ENCODE measurements at regions not wholly inside any gene's neighbourhood (a gene's known extent, or its start where the extent isn't known, plus 50 kb on each side); places are given as distances from the start of the nearest gene placed in this dataset.

DNA sequence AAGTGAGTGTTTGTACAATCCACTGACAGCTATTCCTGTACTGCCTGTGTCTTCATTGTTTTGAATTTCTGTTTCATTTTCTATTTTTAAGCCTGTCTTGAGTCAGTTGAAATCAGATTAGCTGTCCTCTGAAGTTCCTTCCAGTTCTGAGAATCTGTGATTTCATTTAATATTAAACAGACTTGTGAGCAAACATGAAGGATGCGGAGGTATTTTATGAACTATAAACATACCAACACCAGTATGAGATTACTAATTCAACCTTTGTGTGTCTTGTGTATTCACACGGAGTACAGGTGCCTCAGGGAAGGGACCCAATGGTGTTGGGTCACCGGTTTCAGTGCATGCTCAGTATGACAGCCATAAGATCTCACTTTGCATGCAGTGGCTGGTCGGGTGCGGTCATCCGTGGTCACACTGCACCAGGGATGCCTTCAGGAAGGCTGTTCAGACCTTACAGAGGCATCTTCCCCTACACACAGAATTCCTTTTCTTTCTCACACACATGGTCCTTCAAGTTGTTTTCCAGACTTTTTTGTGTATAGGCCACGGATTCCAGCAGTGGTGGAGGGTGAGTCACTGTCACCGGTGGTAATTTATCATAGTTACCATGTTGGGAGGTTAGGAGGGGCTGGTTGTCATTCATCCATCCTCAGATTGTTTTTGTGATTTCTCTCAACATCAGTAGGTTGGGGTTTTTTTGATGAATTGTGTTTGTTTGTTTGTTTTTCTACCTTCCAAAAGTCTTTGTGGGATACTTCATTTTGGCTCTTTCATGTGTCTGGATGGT, 103.0 kb upstream of the SFSWAP start:
- DNase-seq (ENCODE audit: low spot score in 2 of 2), result no peak
- TF ChIP-seq, protein P1, sequence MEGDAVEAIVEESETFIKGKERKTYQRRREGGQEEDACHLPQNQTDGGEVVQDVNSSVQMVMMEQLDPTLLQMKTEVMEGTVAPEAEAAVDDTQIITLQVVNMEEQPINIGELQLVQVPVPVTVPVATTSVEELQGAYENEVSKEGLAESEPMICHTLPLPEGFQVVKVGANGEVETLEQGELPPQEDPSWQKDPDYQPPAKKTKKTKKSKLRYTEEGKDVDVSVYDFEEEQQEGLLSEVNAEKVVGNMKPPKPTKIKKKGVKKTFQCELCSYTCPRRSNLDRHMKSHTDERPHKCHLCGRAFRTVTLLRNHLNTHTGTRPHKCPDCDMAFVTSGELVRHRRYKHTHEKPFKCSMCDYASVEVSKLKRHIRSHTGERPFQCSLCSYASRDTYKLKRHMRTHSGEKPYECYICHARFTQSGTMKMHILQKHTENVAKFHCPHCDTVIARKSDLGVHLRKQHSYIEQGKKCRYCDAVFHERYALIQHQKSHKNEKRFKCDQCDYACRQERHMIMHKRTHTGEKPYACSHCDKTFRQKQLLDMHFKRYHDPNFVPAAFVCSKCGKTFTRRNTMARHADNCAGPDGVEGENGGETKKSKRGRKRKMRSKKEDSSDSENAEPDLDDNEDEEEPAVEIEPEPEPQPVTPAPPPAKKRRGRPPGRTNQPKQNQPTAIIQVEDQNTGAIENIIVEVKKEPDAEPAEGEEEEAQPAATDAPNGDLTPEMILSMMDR (IDR thresholded peaks at IDR 0.05), result no peak
- no peak overlapping the region for H3K4me3 ChIP-seq (ENCODE audit: low read depth, poor library complexity, severe bottlenecking)
- intact Hi-C loops (cut with DNase I; ENCODE audit: low total_unique reads), result no loop called here
- WGBS, 2 donors, result 57 to 74% methylated on average over 7 to 8 of the region's 8 CpGs

DNA sequence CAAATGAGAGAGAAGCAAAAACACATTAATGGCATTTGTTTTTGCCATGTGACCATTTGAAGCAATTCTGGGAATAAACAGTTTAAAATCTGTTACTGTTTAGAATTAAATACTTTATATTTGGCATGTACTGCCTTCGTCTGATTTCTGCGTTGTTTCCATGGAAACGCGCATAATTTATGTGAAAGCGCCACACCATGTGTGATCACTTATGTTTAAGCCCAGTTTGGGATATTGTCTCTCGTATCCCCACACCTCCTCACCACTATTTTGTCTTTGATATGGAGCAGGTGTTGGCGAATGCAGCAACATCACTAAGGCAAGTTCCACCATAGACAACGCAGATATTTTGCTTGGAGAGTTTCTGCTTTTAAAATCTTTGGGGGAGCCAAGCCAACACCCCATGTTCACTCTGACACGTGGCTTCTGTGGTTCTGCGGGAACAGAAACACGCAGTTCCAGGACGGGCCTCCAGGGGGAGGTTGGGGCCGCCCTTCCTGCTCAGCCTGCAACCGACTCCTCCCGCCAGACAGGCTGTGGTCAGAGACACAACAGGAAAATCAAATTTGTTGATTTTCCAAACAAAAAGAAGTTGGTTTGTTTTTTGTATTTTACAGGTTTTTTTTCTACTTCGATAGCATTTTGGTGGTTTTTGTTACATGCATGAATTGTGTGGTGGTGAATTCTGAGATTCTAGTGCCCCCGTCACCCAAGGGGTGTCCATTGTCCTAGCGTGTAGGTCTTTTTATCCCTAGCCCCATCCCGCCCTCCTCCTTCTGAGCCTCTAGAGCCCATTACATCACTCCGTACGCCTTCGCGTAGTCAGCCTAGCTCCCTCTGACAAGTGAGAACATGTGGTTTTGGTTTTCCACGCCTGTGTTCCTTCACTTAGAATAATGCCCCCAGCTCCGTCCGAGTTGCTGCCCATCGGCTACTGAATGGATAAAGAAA, 101.9 kb upstream of the SFSWAP start:
- TF ChIP-seq, protein P1 (IDR thresholded peaks at IDR 0.05), result peak in 1 of 3 donors; percentile 64
- no peak for TF ChIP-seq POLR2A (IDR thresholded peaks at IDR 0.05)
- 19 to 20% methylated on average over 27 of the region's 27 CpGs for WGBS, 2 donors
- no peak overlapping the region for H3K4me3 ChIP-seq (ENCODE audit: low read depth, poor library complexity, severe bottlenecking)
- DNase-seq (ENCODE audit: low spot score in 2 of 2), result peak; percentile 68 to 95
- intact Hi-C loops (cut with DNase I; ENCODE audit: low total_unique reads), result no loop called here

DNA sequence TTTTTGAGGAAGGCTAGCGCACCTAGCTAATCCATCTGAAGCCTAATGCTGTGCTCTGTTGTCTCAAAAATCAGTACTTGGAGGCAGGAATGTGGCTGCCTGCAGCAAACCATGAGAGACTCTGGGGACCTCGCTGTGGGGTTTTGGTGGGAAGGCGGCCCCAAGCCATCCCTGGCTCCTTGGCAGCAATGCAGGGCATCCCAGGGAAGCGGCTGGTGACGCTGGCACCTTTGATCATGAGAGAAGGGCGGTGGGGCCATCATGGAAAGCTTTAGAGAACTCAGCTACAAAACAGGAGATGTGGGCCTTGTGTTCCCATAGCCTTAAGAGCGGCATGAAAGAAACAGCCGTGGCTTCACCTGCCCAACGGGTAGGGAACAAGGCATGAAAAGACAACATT, 101.1 kb upstream of the SFSWAP start:
- no peak overlapping the region for H3K4me3 ChIP-seq (ENCODE audit: low read depth, poor library complexity, severe bottlenecking)
- TF ChIP-seq POLR2A (IDR thresholded peaks at IDR 0.05), result no peak
- TF ChIP-seq, protein P1 (IDR thresholded peaks at IDR 0.05), result no peak
- intact Hi-C loops (cut with DNase I; ENCODE audit: low total_unique reads), result no loop called here
- DNase-seq (ENCODE audit: low spot score in 2 of 2), result no peak
- WGBS, 2 donors, result 72 to 85% methylated on average over 8 to 9 of the region's 9 CpGs

DNA sequence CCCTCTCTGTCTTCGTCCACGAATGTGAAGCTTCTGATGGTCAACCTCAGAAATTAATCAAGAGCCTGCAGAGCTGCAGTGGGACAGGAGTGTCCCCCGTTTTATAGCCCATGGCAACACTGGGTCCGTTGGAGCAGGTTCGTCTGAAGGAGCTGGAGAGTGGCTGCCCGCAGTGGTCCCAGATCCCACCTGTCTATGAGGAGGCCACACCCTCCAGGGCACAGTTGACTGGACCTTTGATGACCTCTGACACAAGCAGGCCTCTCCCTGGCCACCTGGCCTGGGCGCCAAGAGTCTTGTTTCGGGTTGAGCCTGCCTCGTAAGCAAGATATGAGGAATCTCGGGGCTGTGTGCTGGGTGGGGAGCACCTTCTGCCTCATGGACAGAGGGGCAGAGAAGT, 100.7 kb upstream of the SFSWAP start:
- intact Hi-C loops (cut with DNase I; ENCODE audit: low total_unique reads), result no loop called here
- H3K4me3 ChIP-seq (ENCODE audit: low read depth, poor library complexity, severe bottlenecking), result no peak overlapping the region
- DNase-seq (ENCODE audit: low spot score in 2 of 2), result no peak
- 93 to 94% methylated on average over 10 of the region's 10 CpGs for WGBS, 2 donors
- no peak for TF ChIP-seq POLR2A (IDR thresholded peaks at IDR 0.05)
- TF ChIP-seq, protein P1 (IDR thresholded peaks at IDR 0.05), result no peak

DNA sequence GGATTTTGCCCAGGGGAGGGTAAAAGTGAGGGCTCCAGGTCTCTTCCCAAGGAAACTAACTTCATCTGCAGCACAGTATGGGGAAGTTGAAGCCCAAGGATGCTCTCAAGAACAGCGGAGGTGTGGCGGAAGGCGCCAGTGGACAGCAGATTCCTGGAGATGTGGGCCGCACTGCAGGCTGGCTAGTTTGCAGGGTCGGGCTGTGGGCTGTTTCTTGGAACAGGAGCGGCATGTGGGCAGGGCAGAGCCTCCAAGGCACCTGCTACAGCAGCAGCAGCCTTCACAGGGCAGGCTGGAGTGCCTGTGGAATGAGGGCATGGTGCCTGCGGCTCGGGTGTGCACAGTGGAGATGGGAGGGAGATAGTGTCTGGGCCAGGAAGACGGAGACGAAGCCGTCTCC, 100.0 kb upstream of the SFSWAP start:
- DNase-seq (ENCODE audit: low spot score in 2 of 2), result no peak
- 66 to 72% methylated on average over 11 of the region's 11 CpGs for WGBS, 2 donors
- TF ChIP-seq, protein P1 (IDR thresholded peaks at IDR 0.05), result no peak
- no peak for TF ChIP-seq POLR2A (IDR thresholded peaks at IDR 0.05)
- intact Hi-C loops (cut with DNase I; ENCODE audit: low total_unique reads), result no loop called here
- H3K4me3 ChIP-seq (ENCODE audit: low read depth, poor library complexity, severe bottlenecking), result no peak overlapping the region

Data from lower leg skin (tissue), 4 donors.